GM12872 (cell line): ENCODE measurements at regions not wholly inside any gene's neighbourhood (a gene's known extent, or its start where the extent isn't known, plus 50 kb on each side); places are given as distances from the start of the nearest gene placed in this dataset.

Experiments
- TF ChIP-seq, protein P1 (sequence below): IDR thresholded peaks from 3 replicates; pipeline ENCODE4 v1.5.1; 2011; ENCODE audit warnings: low read depth, mild to moderate bottlenecking, low read length, moderate library complexity; ENCODE audit not compliant: insufficient read depth

DNA sequence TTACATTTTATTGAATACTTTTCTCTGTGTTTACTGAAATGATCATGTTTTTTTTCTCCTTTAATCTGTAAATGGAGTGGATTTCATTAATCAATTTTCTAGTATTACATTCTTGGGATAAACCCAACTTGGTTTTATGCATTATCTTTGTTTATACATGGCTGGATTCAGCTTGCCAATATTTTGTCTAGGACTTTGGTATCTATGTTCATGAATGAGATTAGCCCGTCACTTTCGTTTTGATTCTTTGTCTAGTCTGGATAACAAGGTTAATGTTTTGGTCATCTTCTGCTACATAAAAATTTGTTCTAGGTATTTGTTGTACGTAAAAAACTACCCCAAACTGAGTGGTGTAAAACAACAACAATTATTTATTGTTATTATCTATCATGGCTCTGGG lies 127.9 kb upstream of the PAX6 start:
- TF ChIP-seq, protein P1, sequence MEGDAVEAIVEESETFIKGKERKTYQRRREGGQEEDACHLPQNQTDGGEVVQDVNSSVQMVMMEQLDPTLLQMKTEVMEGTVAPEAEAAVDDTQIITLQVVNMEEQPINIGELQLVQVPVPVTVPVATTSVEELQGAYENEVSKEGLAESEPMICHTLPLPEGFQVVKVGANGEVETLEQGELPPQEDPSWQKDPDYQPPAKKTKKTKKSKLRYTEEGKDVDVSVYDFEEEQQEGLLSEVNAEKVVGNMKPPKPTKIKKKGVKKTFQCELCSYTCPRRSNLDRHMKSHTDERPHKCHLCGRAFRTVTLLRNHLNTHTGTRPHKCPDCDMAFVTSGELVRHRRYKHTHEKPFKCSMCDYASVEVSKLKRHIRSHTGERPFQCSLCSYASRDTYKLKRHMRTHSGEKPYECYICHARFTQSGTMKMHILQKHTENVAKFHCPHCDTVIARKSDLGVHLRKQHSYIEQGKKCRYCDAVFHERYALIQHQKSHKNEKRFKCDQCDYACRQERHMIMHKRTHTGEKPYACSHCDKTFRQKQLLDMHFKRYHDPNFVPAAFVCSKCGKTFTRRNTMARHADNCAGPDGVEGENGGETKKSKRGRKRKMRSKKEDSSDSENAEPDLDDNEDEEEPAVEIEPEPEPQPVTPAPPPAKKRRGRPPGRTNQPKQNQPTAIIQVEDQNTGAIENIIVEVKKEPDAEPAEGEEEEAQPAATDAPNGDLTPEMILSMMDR = no peak

DNA sequence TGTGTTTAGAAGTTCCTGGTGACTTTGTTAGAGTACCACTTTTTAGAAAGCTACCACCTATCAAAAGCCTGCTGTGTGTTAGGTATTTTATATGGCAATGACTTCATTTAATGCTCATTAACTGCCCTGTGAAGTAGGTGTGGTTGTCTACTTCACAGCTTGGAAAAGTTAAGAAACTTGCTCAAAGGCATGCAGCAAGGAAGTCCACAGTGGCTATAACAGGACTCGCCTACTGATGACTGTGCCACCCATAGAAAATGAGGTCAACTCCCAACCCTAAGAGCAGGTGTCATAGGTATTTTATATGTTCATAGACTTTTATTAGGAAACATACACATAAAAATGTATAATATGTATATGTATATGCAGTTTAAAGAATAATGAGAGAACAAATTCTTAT lies 125.2 kb upstream of the PAX6 start:
- TF ChIP-seq, protein P1 = no peak

DNA sequence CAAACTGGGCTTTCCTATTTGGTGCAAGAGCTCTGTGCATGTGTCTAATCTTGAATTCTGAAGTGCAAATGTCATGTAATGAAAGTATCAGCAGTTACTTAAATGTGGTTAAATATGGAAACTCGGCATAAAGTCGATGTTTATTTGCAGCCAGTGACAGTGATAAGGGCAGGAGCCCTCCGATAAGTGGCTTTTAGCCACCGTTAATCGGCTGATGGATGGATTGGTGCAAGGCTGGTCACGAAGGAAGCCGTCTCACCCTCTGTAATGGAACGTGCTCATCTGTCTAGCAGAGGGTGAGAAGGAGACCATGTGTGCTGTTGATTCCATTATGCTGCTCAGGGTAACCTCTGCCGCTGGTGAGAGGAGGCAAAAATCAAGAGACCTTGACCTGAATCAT lies 121.8 kb upstream of the PAX6 start:
- TF ChIP-seq, protein P1 = no peak

DNA sequence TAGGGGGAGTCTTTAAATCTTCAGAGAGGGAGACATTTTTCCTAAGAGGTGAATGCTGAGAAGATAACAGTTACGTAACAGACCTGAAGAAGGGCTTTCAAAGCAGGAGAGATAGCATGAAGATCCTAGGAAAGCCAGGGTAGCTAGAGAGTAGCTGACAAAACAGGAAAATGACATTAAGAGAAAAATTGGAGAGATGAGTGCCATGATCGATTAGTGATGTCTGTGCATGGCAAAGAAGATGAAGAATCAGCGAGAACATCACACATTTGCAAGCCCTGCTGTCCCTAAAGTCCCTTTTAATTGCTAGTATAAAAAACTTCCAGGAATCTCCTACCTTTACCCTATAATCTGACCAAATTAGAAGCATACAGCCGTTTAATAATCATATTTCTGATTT lies 116.9 kb upstream of the PAX6 start:
- TF ChIP-seq, protein P1 = no peak

DNA sequence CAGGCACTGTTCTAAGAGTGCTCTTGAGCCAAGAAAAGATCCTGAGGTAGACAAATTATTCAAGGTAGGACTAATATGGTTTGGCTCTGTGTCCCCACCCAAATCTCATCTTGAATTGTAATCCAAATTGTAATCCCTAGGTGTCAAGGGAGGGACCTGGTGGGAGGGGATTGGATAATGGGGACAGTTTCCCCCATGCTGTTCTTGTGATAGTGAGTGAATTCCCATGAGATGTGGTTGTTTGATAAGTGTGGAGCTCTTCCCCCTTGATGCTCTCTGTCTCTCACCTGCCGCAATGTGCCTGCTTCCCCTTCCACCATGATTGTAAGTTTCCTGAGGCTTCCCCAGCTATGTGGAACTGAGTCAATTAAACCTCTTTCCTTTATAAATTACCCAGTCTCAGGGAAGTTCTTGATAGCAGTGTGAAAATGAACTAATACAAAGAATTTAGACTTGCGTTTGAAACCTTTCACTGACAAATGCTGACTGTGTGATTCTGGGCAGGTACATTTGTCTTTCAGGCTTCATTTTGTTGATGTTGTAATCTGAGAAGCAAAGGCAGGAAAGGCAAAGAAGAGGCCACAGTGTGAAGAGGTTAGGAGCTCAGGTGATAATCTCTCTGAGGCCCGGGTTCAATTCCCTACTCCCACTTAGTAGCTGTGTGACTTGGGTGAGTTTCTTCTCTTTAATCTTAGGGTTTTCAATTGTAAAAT lies 115.8 kb upstream of the PAX6 start:
- TF ChIP-seq, protein P1 = no peak

DNA sequence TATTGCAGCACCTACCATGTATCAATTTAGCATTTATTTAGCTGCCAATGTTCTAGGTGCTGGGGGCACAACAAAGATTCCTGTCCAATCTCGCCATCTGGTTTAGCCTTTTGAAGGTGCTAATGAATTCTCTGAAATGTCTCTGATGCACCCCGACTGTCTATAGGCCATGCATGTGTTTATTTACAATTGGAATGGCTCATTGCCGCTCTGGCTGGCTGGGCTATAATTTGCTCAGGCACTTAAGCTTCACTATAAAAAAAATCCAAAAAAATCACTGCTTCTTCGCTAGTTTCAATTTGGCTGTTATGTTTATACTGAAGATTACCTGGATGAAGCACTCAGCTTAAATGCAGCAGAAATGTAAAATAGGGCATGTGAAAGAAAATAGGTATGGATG lies 115.0 kb upstream of the PAX6 start:
- TF ChIP-seq, protein P1 = no peak

DNA sequence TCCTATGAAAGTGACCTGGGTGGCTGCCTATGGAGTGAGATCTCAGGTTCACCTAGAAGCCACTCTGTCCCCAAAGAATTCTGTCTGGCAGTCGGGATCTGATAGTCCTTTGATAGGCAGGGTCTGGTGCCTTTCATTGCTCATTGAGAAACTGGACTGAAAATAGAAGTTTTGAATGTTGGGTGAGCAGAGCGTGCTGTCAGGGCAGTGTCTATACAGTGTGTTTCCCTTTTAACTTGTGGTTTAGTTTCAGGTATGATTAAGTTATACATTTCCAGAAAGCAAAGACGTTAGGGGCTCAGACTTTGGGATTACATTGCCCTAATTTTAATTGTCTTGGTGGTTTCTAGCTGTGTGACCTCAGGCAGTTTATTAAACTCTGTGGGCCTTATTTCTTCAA lies 111.3 kb upstream of the PAX6 start:
- TF ChIP-seq, protein P1 = no peak
